Neuronal stem cell (in vitro differentiated cells): ENCODE measurements at regions not wholly inside any gene's neighbourhood (a gene's known extent, or its start where the extent isn't known, plus 50 kb on each side); places are given as distances from the start of the nearest gene placed in this dataset.

Experiments used
- DNase-seq: peaks from one replicate; pipeline ENCODE4 v3.0.0-alpha.2; 2013; ENCODE audit warnings: low spot score
- H2AFZ ChIP-seq: one replicate; pipeline ENCODE4 v1.6.1; 2013; ENCODE audit warnings: mild to moderate bottlenecking, low read length, inconsistent platforms
- H2AK5ac ChIP-seq: 2 replicates; pipeline ENCODE4 v1.6.1; 2013; ENCODE audit warnings: low read depth, mild to moderate bottlenecking, inconsistent platforms, low read length, moderate library complexity, mixed read lengths
- H2BK120ac ChIP-seq: 2 replicates; pipeline ENCODE4 v1.6.1; 2013; ENCODE audit warnings: low read depth, mild to moderate bottlenecking, inconsistent platforms, low read length, moderate library complexity, mixed read lengths
- H2BK12ac ChIP-seq: one replicate; pipeline ENCODE4 v1.6.1; 2013; ENCODE audit warnings: low read length, inconsistent platforms
- H2BK15ac ChIP-seq: 2 replicates; pipeline ENCODE4 v1.6.1; 2013; ENCODE audit warnings: mild to moderate bottlenecking, low read length, inconsistent platforms, mixed read lengths
- H2BK5ac ChIP-seq: one replicate; pipeline ENCODE4 v1.6.1; 2013; ENCODE audit warnings: inconsistent platforms, mild to moderate bottlenecking, low read length, moderate library complexity
- H3K14ac ChIP-seq: one replicate; pipeline ENCODE4 v1.6.1; 2013; ENCODE audit warnings: low read length, inconsistent platforms
- H3K18ac ChIP-seq: 2 replicates; pipeline ENCODE4 v1.6.1; 2013; ENCODE audit warnings: low read length, inconsistent platforms
- H3K23ac ChIP-seq: 2 replicates; pipeline ENCODE4 v1.6.1; 2013; ENCODE audit warnings: low read depth, mild to moderate bottlenecking, mixed read lengths, low read length, inconsistent platforms; ENCODE audit not compliant: poor library complexity
- H3K27ac ChIP-seq: replicated peaks from 3 replicates; pipeline ENCODE4 v1.5.1; 2013; ENCODE audit warnings: low read length, inconsistent platforms
- H3K27me3 ChIP-seq, 3 experiments: 2 replicates each; pipeline ENCODE4 v1.6.1; 2013; ENCODE audit warnings: low read length in 3 of 3, mild to moderate bottlenecking in 2 of 3, inconsistent platforms in 1 of 3, low read depth in 1 of 3, mixed read lengths in 1 of 3, moderate library complexity in 1 of 3; ENCODE audit not compliant: control insufficient read depth in 3 of 3, insufficient read depth in 3 of 3
- H3K36me3 ChIP-seq, 2 donors: replicated peaks in 1 of 2; 2 replicates each; pipeline ENCODE4 v1.6.1; 2013; ENCODE audit warnings: low read length in 2 of 2; ENCODE audit not compliant: control insufficient read depth in 2 of 2, insufficient read depth in 2 of 2
- H3K4ac ChIP-seq: 2 replicates; pipeline ENCODE4 v1.6.1; 2013; ENCODE audit warnings: inconsistent platforms, mild to moderate bottlenecking, low read length, moderate library complexity
- H3K4me1 ChIP-seq, 2 donors: 1 replicate in 1 of 2; 2 replicates in 1 of 2; pipeline ENCODE4 v1.6.1; 2013; ENCODE audit warnings: low read length in 2 of 2, low read depth in 1 of 2; ENCODE audit not compliant: control insufficient read depth in 2 of 2, insufficient read depth in 1 of 2
- H3K4me2 ChIP-seq: one replicate; pipeline ENCODE4 v1.6.1; 2013; ENCODE audit warnings: mild to moderate bottlenecking, low read length, inconsistent platforms; ENCODE audit not compliant: insufficient read depth, poor library complexity, severe bottlenecking
- H3K4me3 ChIP-seq, 2 donors: 2 replicates each; pipeline ENCODE4 v1.5.1; 2013; ENCODE audit warnings: low read length in 2 of 2, mild to moderate bottlenecking in 2 of 2, inconsistent platforms in 1 of 2, moderate library complexity in 1 of 2
- H3K79me1 ChIP-seq: one replicate; pipeline ENCODE4 v1.6.1; 2013; ENCODE audit warnings: low read depth, mild to moderate bottlenecking, inconsistent platforms, low read length, moderate library complexity
- H3K9ac ChIP-seq: one replicate; pipeline ENCODE4 v1.6.1; 2013; ENCODE audit warnings: mild to moderate bottlenecking, low read depth, low read length, inconsistent platforms; ENCODE audit not compliant: poor library complexity
- H3K9me3 ChIP-seq, 2 donors: replicated peaks in 1 of 2; 2 replicates each; pipeline versions ENCODE3 to v1.6.1; 2013; ENCODE audit warnings: low read length in 2 of 2, mild to moderate bottlenecking in 2 of 2, inconsistent platforms in 1 of 2, low read depth in 1 of 2, mixed read lengths in 1 of 2, moderate library complexity in 1 of 2; ENCODE audit not compliant: control insufficient read depth in 2 of 2, insufficient read depth in 1 of 2
- H4K8ac ChIP-seq: one replicate; pipeline ENCODE4 v1.6.1; 2013; ENCODE audit warnings: low read depth, mild to moderate bottlenecking, inconsistent platforms, low read length, moderate library complexity
- H4K91ac ChIP-seq: one replicate; pipeline ENCODE4 v1.6.1; 2013; ENCODE audit warnings: low read length, low read depth, mild to moderate bottlenecking, inconsistent platforms; ENCODE audit not compliant: poor library complexity
- WGBS, 2 donors: extraction: QIAGEN DNeasy Blood & Tissue Kit; methylation state at CpG; one replicate each; pipeline ENCODE4 v1.1.7; 2013; ENCODE audit warnings: missing lambda C conversion rate in 2 of 2, mixed read lengths in 1 of 2; ENCODE audit not compliant: insufficient read length in 2 of 2, insufficient replicate concordance in 1 of 2; ENCODE audit errors: extremely low coverage in 2 of 2; 5-methylcytosine and 5-hydroxymethylcytosine counted together

GRCh38 chr17:11029791-11030190 is 191.9 kb upstream of the PIRT start:
- H3K79me1 ChIP-seq: no peaks in the 10 kb centered on the region
- no peak overlapping the region for H4K8ac ChIP-seq
- no peaks in the 10 kb centered on the region for H3K36me3 ChIP-seq
- no peak overlapping the region for H3K14ac ChIP-seq
- no peak overlapping the region for H2BK5ac ChIP-seq
- no peak overlapping the region for H2BK120ac ChIP-seq
- H2AFZ ChIP-seq: no peak overlapping the region
- no peak overlapping the region for H4K91ac ChIP-seq
- no peak overlapping the region for H2BK15ac ChIP-seq
- H3K4me2 ChIP-seq: no peak overlapping the region
- H3K27me3 ChIP-seq: no peaks in the 10 kb centered on the region
- peaks cover 0 to 2% of the 10 kb centered on the region in 2 donors for H3K9me3 ChIP-seq
- H2AK5ac ChIP-seq: no peak overlapping the region
- WGBS, 2 donors: no CpG with 5 or more reads among the region's 3 CpGs
- no peak for DNase-seq
- H3K18ac ChIP-seq: no peak overlapping the region
- no peak overlapping the region for H3K9ac ChIP-seq
- H3K4me1 ChIP-seq: no peaks in the 10 kb centered on the region
- H3K23ac ChIP-seq: no peak overlapping the region
- H3K4me3 ChIP-seq: no peak overlapping the region
- H2BK12ac ChIP-seq: no peak overlapping the region
- H3K4ac ChIP-seq: no peak overlapping the region
- H3K27ac ChIP-seq: no peak overlapping the region

- Histone ChIP-seq H3K4ac (no peak overlapping the region), H4K91ac (no peak overlapping the region), H3K36me3 (no peaks in the 10 kb centered on the region), H2BK5ac (no peak overlapping the region), H4K8ac (no peak overlapping the region), H3K4me3 (no peak overlapping the region), H3K23ac (no peak overlapping the region), H2BK15ac (no peak overlapping the region), H3K18ac (no peak overlapping the region), H3K79me1 (no peaks in the 10 kb centered on the region), H3K27me3 (no peaks in the 10 kb centered on the region), H3K27ac (no peak overlapping the region), H3K4me2 (no peak overlapping the region), H3K4me1 (no peaks in the 10 kb centered on the region), H2BK120ac (no peak overlapping the region), H3K9me3 (peaks cover 0 to 2% of the 10 kb centered on the region in 2 donors), H2AFZ (no peak overlapping the region), H2AK5ac (no peak overlapping the region), H2BK12ac (no peak overlapping the region), H3K9ac (no peak overlapping the region), H3K14ac (no peak overlapping the region)
- whole genome bisulfite sequencing, 2 donors: no CpG with 5 or more reads among the region's 3 CpGs
- no peak for DNase-seq
Observed at GRCh38 chr17:11028349-11028748, 190.5 kb upstream of the PIRT start.

- H3K27ac ChIP-seq: no peak overlapping the region
- no peak overlapping the region for H2AK5ac ChIP-seq
- H2BK120ac ChIP-seq: no peak overlapping the region
- H3K27me3 ChIP-seq: no peaks in the 10 kb centered on the region
- no CpG with 5 or more reads among the region's 2 CpGs for WGBS, 2 donors
- no peak overlapping the region for H3K14ac ChIP-seq
- no peak overlapping the region for H3K9ac ChIP-seq
- no peak overlapping the region for H4K8ac ChIP-seq
- H2BK12ac ChIP-seq: no peak overlapping the region
- H2AFZ ChIP-seq: no peak overlapping the region
- no peak overlapping the region for H4K91ac ChIP-seq
- no peak overlapping the region for H3K18ac ChIP-seq
- H2BK15ac ChIP-seq: no peak overlapping the region
- H3K4ac ChIP-seq: no peak overlapping the region
- H3K9me3 ChIP-seq: peaks cover 0 to 2% of the 10 kb centered on the region in 2 donors
- H3K4me3 ChIP-seq: no peak overlapping the region
- H2BK5ac ChIP-seq: no peak overlapping the region
- H3K4me1 ChIP-seq: no peaks in the 10 kb centered on the region
- DNase-seq: no peak
- H3K4me2 ChIP-seq: no peak overlapping the region
- H3K36me3 ChIP-seq: no peaks in the 10 kb centered on the region
- no peak overlapping the region for H3K23ac ChIP-seq
- no peaks in the 10 kb centered on the region for H3K79me1 ChIP-seq
Observed at GRCh38 chr17:11026903-11027302, 189.0 kb upstream of the PIRT start.

GRCh38 chr17:11023639-11024479 is 186.0 kb upstream of the PIRT start:
- Histone ChIP-seq H2BK5ac (no peak overlapping the region), H3K4me3 (no peak overlapping the region), H2BK12ac (no peak overlapping the region), H2BK15ac (no peak overlapping the region), H3K18ac (no peak overlapping the region), H3K9me3 (no peaks in the 10 kb centered on the region), H3K9ac (no peak overlapping the region), H4K91ac (no peak overlapping the region), H2BK120ac (no peak overlapping the region), H3K4me1 (no peaks in the 10 kb centered on the region), H3K23ac (no peak overlapping the region), H3K4ac (no peak overlapping the region), H2AFZ (no peak overlapping the region), H3K79me1 (no peaks in the 10 kb centered on the region), H3K14ac (no peak overlapping the region), H3K27me3 (no peaks in the 10 kb centered on the region), H2AK5ac (no peak overlapping the region), H3K27ac (no peak overlapping the region), H4K8ac (no peak overlapping the region), H3K4me2 (no peak overlapping the region), H3K36me3 (no peaks in the 10 kb centered on the region)
- DNase-seq: no peak
- WGBS, 2 donors: no CpG with 5 or more reads among the region's 5 CpGs
